Globus pallidus (tissue), 1 donor: ENCODE measurements at regions not wholly inside any gene's neighbourhood (a gene's known extent, or its start where the extent isn't known, plus 50 kb on each side); places are given as distances from the start of the nearest gene placed in this dataset.
"Not testable (repeated sequence)": the region's sequence is repeated elsewhere in the genome, so short reads cannot be mapped to it uniquely, and the experiment has no call there.

Experiments used
- DNase-seq: peaks from one replicate; pipeline ENCODE4 v3.0.0-alpha.2; 2015; ENCODE audit warnings: low spot score

- DNase-seq, result not testable (repeated sequence)
These were observed 482.7 kb downstream of the CNTN3 start for GRCh38 chr3:74131546-74132328.

- no peak for DNase-seq
These were observed 484.8 kb downstream of the CNTN3 start for GRCh38 chr3:74129611-74130010.

- no peak for DNase-seq
These were observed 485.4 kb downstream of the CNTN3 start for GRCh38 chr3:74129056-74129455.

GRCh38 chr3:74127256-74127655, 487.2 kb downstream of the CNTN3 start:
- no peak for DNase-seq

GRCh38 chr3:74124782-74125181, 489.7 kb downstream of the CNTN3 start:
- no peak for DNase-seq

- no peak for DNase-seq
These were observed 492.2 kb downstream of the CNTN3 start for GRCh38 chr3:74122281-74122680.

GRCh38 chr3:74121761-74122160, 492.7 kb downstream of the CNTN3 start:
- no peak for DNase-seq

GRCh38 chr3:74119221-74119620, 494.5 kb upstream of the PDZRN3 start:
- no peak for DNase-seq

- DNase-seq, result no peak
These were observed 491.2 kb upstream of the PDZRN3 start for GRCh38 chr3:74115906-74116305.

- DNase-seq, result no peak
These were observed 482.7 kb upstream of the PDZRN3 start for GRCh38 chr3:74107451-74107850.

GRCh38 chr3:74106925-74107324, 482.2 kb upstream of the PDZRN3 start:
- no peak for DNase-seq

GRCh38 chr3:74091204-74091603, 466.5 kb upstream of the PDZRN3 start:
- no peak for DNase-seq

- DNase-seq, result no peak
These were observed 465.1 kb upstream of the PDZRN3 start for GRCh38 chr3:74089814-74090213.

GRCh38 chr3:74080056-74080461, 455.3 kb upstream of the PDZRN3 start:
- DNase-seq, result no peak

- DNase-seq, result no peak
These were observed 450.5 kb upstream of the PDZRN3 start for GRCh38 chr3:74075241-74075640.

GRCh38 chr3:74074700-74075099, 450.0 kb upstream of the PDZRN3 start:
- no peak for DNase-seq

- no peak for DNase-seq
These were observed 442.6 kb upstream of the PDZRN3 start for GRCh38 chr3:74067296-74067695.

GRCh38 chr3:74066456-74066855, 441.7 kb upstream of the PDZRN3 start:
- DNase-seq, result no peak

GRCh38 chr3:74059923-74060600, 435.3 kb upstream of the PDZRN3 start:
- DNase-seq, result no peak

- DNase-seq, result no peak
These were observed 434.7 kb upstream of the PDZRN3 start for GRCh38 chr3:74059301-74059922.

GRCh38 chr3:74057169-74057568, 432.4 kb upstream of the PDZRN3 start:
- no peak for DNase-seq

GRCh38 chr3:74055061-74055460, 430.3 kb upstream of the PDZRN3 start:
- no peak for DNase-seq

GRCh38 chr3:74054566-74054965, 429.8 kb upstream of the PDZRN3 start:
- DNase-seq, result no peak
